H9 (cell line): ENCODE measurements at regions not wholly inside any gene's neighbourhood (a gene's known extent, or its start where the extent isn't known, plus 50 kb on each side); places are given as distances from the start of the nearest gene placed in this dataset.

Source experiments
- DNase-seq: peaks from one replicate; pipeline ENCODE4 v3.0.0-alpha.2; 2017
- H2AFZ ChIP-seq: one replicate; pipeline ENCODE4 v1.6.1; 2013; ENCODE audit warnings: mild to moderate bottlenecking, low read length, control low read depth, moderate library complexity
- H2AK5ac ChIP-seq: 2 replicates; pipeline ENCODE4 v1.6.1; 2013; ENCODE audit warnings: low read length, control low read depth, mixed read lengths; ENCODE audit not compliant: insufficient read length
- H2BK120ac ChIP-seq: one replicate; pipeline ENCODE4 v1.6.1; 2013; ENCODE audit warnings: low read depth, mild to moderate bottlenecking, low read length, control low read depth, inconsistent platforms; ENCODE audit not compliant: poor library complexity, severe bottlenecking
- H2BK12ac ChIP-seq: 2 replicates; pipeline ENCODE4 v1.6.1; 2013; ENCODE audit warnings: low read length, control low read depth, mixed read lengths, low read depth; ENCODE audit not compliant: insufficient read length
- H2BK15ac ChIP-seq: 2 replicates; pipeline ENCODE4 v1.6.1; 2013; ENCODE audit warnings: low read depth, low read length, control low read depth
- H2BK20ac ChIP-seq: one replicate; pipeline ENCODE4 v1.6.1; 2013; ENCODE audit warnings: low read depth, mild to moderate bottlenecking, low read length, control low read depth, inconsistent platforms; ENCODE audit not compliant: poor library complexity, severe bottlenecking
- H2BK5ac ChIP-seq: 2 replicates; pipeline ENCODE4 v1.6.1; 2013; ENCODE audit warnings: low read length, control low read depth, mixed read lengths; ENCODE audit not compliant: insufficient read length
- H3K14ac ChIP-seq: 2 replicates; pipeline ENCODE4 v1.6.1; 2013; ENCODE audit warnings: low read length, control low read depth; ENCODE audit not compliant: insufficient read depth
- H3K18ac ChIP-seq: 2 replicates; pipeline ENCODE4 v1.6.1; 2013; ENCODE audit warnings: low read depth, mild to moderate bottlenecking, mixed read lengths, low read length, control low read depth; ENCODE audit not compliant: insufficient read length
- H3K23ac ChIP-seq: 2 replicates; pipeline ENCODE4 v1.6.1; 2013; ENCODE audit warnings: low read length, control low read depth, mixed read lengths, low read depth; ENCODE audit not compliant: insufficient read length
- H3K23me2 ChIP-seq: 2 replicates; pipeline ENCODE4 v1.6.1; 2013; ENCODE audit warnings: low read depth, mild to moderate bottlenecking, mixed read lengths, low read length, control low read depth; ENCODE audit not compliant: insufficient read length, poor library complexity, severe bottlenecking
- H3K27ac ChIP-seq: 2 replicates; pipeline ENCODE4 v1.5.1; 2013; ENCODE audit warnings: low read length, control low read depth, mixed read lengths, low read depth; ENCODE audit not compliant: insufficient read length
- H3K27me3 ChIP-seq: 2 replicates; pipeline ENCODE4 v1.6.1; 2013; ENCODE audit warnings: low read length, control low read depth, inconsistent platforms; ENCODE audit not compliant: insufficient read depth
- H3K4ac ChIP-seq: 2 replicates; pipeline ENCODE4 v1.6.1; 2013; ENCODE audit warnings: low read depth, mild to moderate bottlenecking, control low read depth, inconsistent platforms, low read length, moderate library complexity
- H3K4me1 ChIP-seq: 2 replicates; pipeline ENCODE4 v1.6.1; 2013; ENCODE audit warnings: low read length, control low read depth, inconsistent platforms; ENCODE audit not compliant: insufficient read depth
- H3K4me2 ChIP-seq: 2 replicates; pipeline ENCODE4 v1.6.1; 2013; ENCODE audit warnings: low read length, control low read depth, mixed read lengths; ENCODE audit not compliant: insufficient read length, insufficient read depth
- H3K56ac ChIP-seq: 2 replicates; pipeline ENCODE4 v1.6.1; 2013; ENCODE audit warnings: low read depth, mild to moderate bottlenecking, mixed read lengths, low read length, control low read depth; ENCODE audit not compliant: insufficient read length
- H3K79me1 ChIP-seq: 2 replicates; pipeline ENCODE4 v1.6.1; 2013; ENCODE audit warnings: low read depth, mild to moderate bottlenecking, moderate library complexity, low read length, control low read depth, inconsistent platforms; ENCODE audit not compliant: insufficient read depth, poor library complexity, severe bottlenecking
- H3K79me2 ChIP-seq: 2 replicates; pipeline ENCODE4 v1.6.1; 2013; ENCODE audit warnings: low read length, control low read depth, inconsistent platforms; ENCODE audit not compliant: insufficient read depth
- H3K9ac ChIP-seq: 2 replicates; pipeline ENCODE4 v1.6.1; 2013; ENCODE audit warnings: low read length, control low read depth, mixed read lengths; ENCODE audit not compliant: insufficient read length; ENCODE audit errors: extremely low read depth
- H3K9me3 ChIP-seq: one replicate; pipeline ENCODE4 v1.6.1; 2013; ENCODE audit warnings: low read depth, low read length, inconsistent platforms; ENCODE audit not compliant: control insufficient read depth
- H3T11ph ChIP-seq: one replicate; pipeline ENCODE4 v1.6.1; 2013; ENCODE audit warnings: mild to moderate bottlenecking, low read length, control low read depth, inconsistent platforms
- H4K20me1 ChIP-seq: one replicate; pipeline ENCODE4 v1.6.1; 2013; ENCODE audit not compliant: control insufficient read depth, insufficient read length, insufficient read depth
- H4K5ac ChIP-seq: 2 replicates; pipeline ENCODE4 v1.6.1; 2013; ENCODE audit warnings: low read depth, mild to moderate bottlenecking, mixed read lengths, low read length, control low read depth; ENCODE audit not compliant: insufficient read length
- H4K8ac ChIP-seq: replicated peaks from 2 replicates; pipeline ENCODE4 v1.6.1; 2013; ENCODE audit warnings: low read length, control low read depth, mixed read lengths, low read depth; ENCODE audit not compliant: insufficient read length
- H4K91ac ChIP-seq: 2 replicates; pipeline ENCODE4 v1.6.1; 2013; ENCODE audit warnings: low read depth, mild to moderate bottlenecking, moderate library complexity, mixed read lengths, low read length, control low read depth; ENCODE audit not compliant: insufficient read length
- H3K27ac Mint-ChIP-seq, 3 experiments: 2 replicates in 2 of 3; 3 replicates in 1 of 3; pipeline ENCODE4 v1.8.0; 2020 to 2021; ENCODE audit warnings: mixed read lengths in 3 of 3, mild to moderate bottlenecking in 1 of 3, moderate library complexity in 1 of 3
- H3K27me3 Mint-ChIP-seq: 2 replicates; pipeline ENCODE4 v1.8.0; 2021; ENCODE audit warnings: low read depth, mild to moderate bottlenecking, moderate library complexity, mixed read lengths
- H3K36me3 Mint-ChIP-seq, 3 experiments: 2 replicates in 2 of 3; 3 replicates in 1 of 3; pipeline ENCODE4 v1.8.0; 2020 to 2021; ENCODE audit warnings: low read depth in 3 of 3, mixed read lengths in 3 of 3; ENCODE audit not compliant: insufficient read depth in 1 of 3
- H3K4me1 Mint-ChIP-seq, 2 experiments: 2 replicates each; pipeline ENCODE4 v1.8.0; 2020; ENCODE audit warnings: mixed read lengths in 2 of 2
- H3K4me3 Mint-ChIP-seq, 2 experiments: 2 replicates in 1 of 2; 3 replicates in 1 of 2; pipeline ENCODE4 v1.8.0; 2020 to 2021; ENCODE audit warnings: mild to moderate bottlenecking in 2 of 2, mixed read lengths in 2 of 2, moderate library complexity in 1 of 2
- H3K9me3 Mint-ChIP-seq, 2 experiments: 2 replicates in 1 of 2; 3 replicates in 1 of 2; pipeline ENCODE4 v1.8.0; 2020; ENCODE audit warnings: mild to moderate bottlenecking in 2 of 2, mixed read lengths in 2 of 2, moderate library complexity in 1 of 2
- CTCF ChIP-seq: fragments of 200-600 bp; sonication (generic); conservative IDR thresholded peaks from 3 replicates; pipeline ENCODE4 v1.8.0; 2021; ENCODE audit warnings: antibody characterized with exemption, mild to moderate bottlenecking
- WGBS: extraction: QIAGEN DNeasy Blood & Tissue Kit; methylation state at CpG from one replicate; pipeline ENCODE4 v1.1.7; 2013; ENCODE audit warnings: missing lambda C conversion rate, low lambda C conversion rate, mixed read lengths; ENCODE audit not compliant: insufficient read length; ENCODE audit errors: extremely low coverage; 5-methylcytosine and 5-hydroxymethylcytosine counted together

- WGBS = no CpG with 5 or more reads among the region's 3 CpGs
- H2BK120ac ChIP-seq = no peak overlapping the region
- DNase-seq = no peak
- H3K4me3 Mint-ChIP-seq = no peak overlapping the region
- H3K79me1 ChIP-seq = no peaks in the 10 kb centered on the region
- H2BK12ac ChIP-seq = no peak overlapping the region
- no peaks in the 10 kb centered on the region for H3K27me3 Mint-ChIP-seq
- no peak overlapping the region for H3K23ac ChIP-seq
- H3K27ac Mint-ChIP-seq = peak overlapping the region; percentile 56 to 88 (median 77); a peak in 5 of 7 replicates
- no peak overlapping the region for H3K9ac ChIP-seq
- no peak overlapping the region for H3K4me2 ChIP-seq
- H2BK20ac ChIP-seq = no peak overlapping the region
- H3K9me3 ChIP-seq = no peaks in the 10 kb centered on the region
- no peaks in the 10 kb centered on the region for H3K27me3 ChIP-seq
- H4K5ac ChIP-seq = no peak overlapping the region
- H3K79me2 ChIP-seq = no peaks in the 10 kb centered on the region
- no peaks in the 10 kb centered on the region for H4K20me1 ChIP-seq
- no peak overlapping the region for H4K8ac ChIP-seq
- H2BK5ac ChIP-seq = no peak overlapping the region
- H3K18ac ChIP-seq = no peak overlapping the region
- H4K91ac ChIP-seq = no peak overlapping the region
- peak overlapping the region; percentile 27 for H2AFZ ChIP-seq
- H3K14ac ChIP-seq = no peak overlapping the region
- no peak overlapping the region for H3K27ac ChIP-seq
- no peak overlapping the region for H3T11ph ChIP-seq
- no peaks in the 10 kb centered on the region for H3K36me3 Mint-ChIP-seq
- no peak overlapping the region for H3K4ac ChIP-seq
- H3K56ac ChIP-seq = no peak overlapping the region
- no peaks in the 10 kb centered on the region; a peak in 1 of 5 replicates for H3K9me3 Mint-ChIP-seq
- H2AK5ac ChIP-seq = no peak overlapping the region
- TF ChIP-seq CTCF = peak; percentile 61
- H3K4me1 ChIP-seq = peaks cover 3% of the 10 kb centered on the region; the same call in 1 of the 2 replicates
- peaks cover 7 to 14% of the 10 kb centered on the region in 2 experiments; a peak in 3 of 4 replicates for H3K4me1 Mint-ChIP-seq
- no peak overlapping the region for H2BK15ac ChIP-seq
- no peaks in the 10 kb centered on the region for H3K23me2 ChIP-seq
Observed at GRCh38 chr14:45810152-45810872, 557.3 kb upstream of the MIS18BP1 start.
